Gastroesophageal sphincter (tissue), 4 donors: ENCODE measurements at regions not wholly inside any gene's neighbourhood (a gene's known extent, or its start where the extent isn't known, plus 50 kb on each side); places are given as distances from the start of the nearest gene placed in this dataset.
A peak's percentile ranks its signal among the peaks of the same experiment; 100 is the strongest.

Experiments used
- ATAC-seq: fragments of 150-250 bp; one replicate; pipeline ENCODE4 v1.9.1; 2016; ENCODE audit warnings: mild to moderate bottlenecking, moderate library complexity
- H3K27ac ChIP-seq, 4 donors: fragments of 200-600 bp; sonication (generic) in 3 of 4; 1 replicate in 3 of 4; 2 replicates in 1 of 4; pipeline ENCODE4 v1.5.1; 2016 to 2019
- H3K27me3 ChIP-seq: fragments of 200-600 bp; sonication (generic); one replicate; pipeline ENCODE4 v1.5.1; 2019
- H3K36me3 ChIP-seq, 2 donors: fragments of 200-600 bp; sonication (generic); one replicate each; pipeline ENCODE4 v1.5.1; 2019; ENCODE audit warnings: control low read depth in 1 of 2
- H3K4me1 ChIP-seq, 3 donors: fragments of 200-600 bp; sonication (generic); 1 replicate in 2 of 3; 2 replicates in 1 of 3; pipeline ENCODE4 v1.5.1; 2016 to 2019; ENCODE audit warnings: control low read depth in 2 of 3
- H3K4me3 ChIP-seq, 2 donors: fragments of 200-600 bp; sonication (generic); one replicate each; pipeline ENCODE4 v1.5.1; 2019; ENCODE audit warnings: mild to moderate bottlenecking in 1 of 2, moderate library complexity in 1 of 2
- H3K9me3 ChIP-seq, 3 donors: fragments of 200-600 bp; sonication (generic); one replicate each; pipeline ENCODE4 v1.5.1; 2017 to 2019; ENCODE audit warnings: control low read depth in 2 of 3
- CTCF ChIP-seq, 4 experiments: fragments of 200-600 bp in 2 of 4; fragments of 450-650 bp in 2 of 4; sonication (generic) in 1 of 4; IDR thresholded peaks; one replicate each; pipeline ENCODE4 v1.5.1; 2017 to 2019; ENCODE audit warnings: antibody characterized with exemption in 4 of 4, mild to moderate bottlenecking in 2 of 4, moderate library complexity in 2 of 4
- EP300 ChIP-seq: sonication (generic); formaldehyde crosslinking; IDR thresholded peaks from one replicate; pipeline ENCODE4 v1.6.1; 2017; ENCODE audit warnings: antibody characterized with exemption, mild to moderate bottlenecking
- POLR2A ChIP-seq, 2 donors: fragments of 450-650 bp; IDR thresholded peaks; one replicate each; pipeline ENCODE4 v1.6.1; 2017; ENCODE audit warnings: antibody characterized with exemption in 2 of 2, mild to moderate bottlenecking in 2 of 2, moderate library complexity in 1 of 2
- POLR2AphosphoS5 ChIP-seq: sonication (generic); formaldehyde crosslinking; IDR thresholded peaks from one replicate; pipeline ENCODE4 v1.6.1; 2017; ENCODE audit warnings: antibody characterized with exemption
- WGBS, 2 donors: methylation state at CpG; one replicate each; pipeline ENCODE4 v1.1.5; 2018; ENCODE audit warnings: low coverage in 1 of 2; 5-methylcytosine and 5-hydroxymethylcytosine counted together

GRCh38 chr5:30846171-30846570 lies 347.3 kb upstream of the CDH6 start:
- peaks cover 0 to 5% (median 0%) of the 10 kb centered on the region in 3 donors for H3K4me1 ChIP-seq
- TF ChIP-seq POLR2AphosphoS5, result no peak
- no peak for TF ChIP-seq POLR2A (IDR thresholded peaks at IDR 0.05)
- no peak for TF ChIP-seq EP300
- no peak for TF ChIP-seq CTCF (IDR thresholded peaks at IDR 0.05)
- H3K9me3 ChIP-seq, result no peaks in the 10 kb centered on the region
- H3K27ac ChIP-seq, result no peak overlapping the region
- ATAC-seq, result no peak
- H3K36me3 ChIP-seq, result no peaks in the 10 kb centered on the region
- H3K4me3 ChIP-seq, result no peak overlapping the region
- H3K27me3 ChIP-seq, result no peaks in the 10 kb centered on the region

GRCh38 chr5:30845194-30845593 lies 348.3 kb upstream of the CDH6 start:
- no peak overlapping the region for H3K27ac ChIP-seq
- TF ChIP-seq POLR2A (IDR thresholded peaks at IDR 0.05), result no peak
- TF ChIP-seq CTCF (IDR thresholded peaks at IDR 0.05), result no peak
- TF ChIP-seq EP300, result no peak
- TF ChIP-seq POLR2AphosphoS5, result no peak
- no peaks in the 10 kb centered on the region for H3K9me3 ChIP-seq
- H3K4me3 ChIP-seq, result no peak overlapping the region
- peaks cover 0 to 9% (median 0%) of the 10 kb centered on the region in 3 donors for H3K4me1 ChIP-seq
- no peaks in the 10 kb centered on the region for H3K36me3 ChIP-seq
- 58% methylated on average over 2 of the region's 2 CpGs for WGBS, 2 donors
- H3K27me3 ChIP-seq, result no peaks in the 10 kb centered on the region
- ATAC-seq, result no peak

- Histone ChIP-seq H3K4me1 (peaks cover 0 to 15% (median 0%) of the 10 kb centered on the region in 3 donors), H3K27ac (no peak overlapping the region), H3K4me3 (no peak overlapping the region), H3K27me3 (no peaks in the 10 kb centered on the region), H3K36me3 (no peaks in the 10 kb centered on the region), H3K9me3 (no peaks in the 10 kb centered on the region)
- ATAC-seq, result no peak
- WGBS, 2 donors, result 46 to 69% methylated on average over 5 of the region's 5 CpGs
- no peak for TF ChIP-seq POLR2AphosphoS5
- no peak for TF ChIP-seq EP300
- TF ChIP-seq CTCF (IDR thresholded peaks at IDR 0.05), result no peak
- TF ChIP-seq POLR2A (IDR thresholded peaks at IDR 0.05), result no peak
Measured at GRCh38 chr5:30843541-30843940, 349.9 kb upstream of the CDH6 start.

- ATAC-seq, result no peak
- Histone ChIP-seq H3K27me3 (no peaks in the 10 kb centered on the region), H3K4me1 (peaks cover 0 to 10% (median 0%) of the 10 kb centered on the region in 3 donors), H3K4me3 (no peak overlapping the region), H3K9me3 (no peaks in the 10 kb centered on the region), H3K27ac (peak overlapping the region in 1 of 4 donors; percentile 36), H3K36me3 (no peaks in the 10 kb centered on the region)
- TF ChIP-seq CTCF (IDR thresholded peaks at IDR 0.05) (no peak), POLR2AphosphoS5 (no peak), POLR2A (IDR thresholded peaks at IDR 0.05) (no peak), EP300 (no peak)
- 17 to 35% methylated on average over 3 of the region's 3 CpGs for WGBS, 2 donors
Measured at GRCh38 chr5:30839956-30840355, 353.5 kb upstream of the CDH6 start.

- no peaks in the 10 kb centered on the region for H3K36me3 ChIP-seq
- peaks cover 0 to 10% (median 0%) of the 10 kb centered on the region in 3 donors for H3K4me1 ChIP-seq
- WGBS, 2 donors, result 47 to 51% methylated on average over 3 of the region's 3 CpGs
- H3K9me3 ChIP-seq, result no peaks in the 10 kb centered on the region
- ATAC-seq, result no peak
- H3K27me3 ChIP-seq, result no peaks in the 10 kb centered on the region
- H3K27ac ChIP-seq, result no peak overlapping the region
- TF ChIP-seq CTCF (IDR thresholded peaks at IDR 0.05), result no peak
- no peak for TF ChIP-seq POLR2AphosphoS5
- TF ChIP-seq EP300, result no peak
- no peak for TF ChIP-seq POLR2A (IDR thresholded peaks at IDR 0.05)
- no peak overlapping the region for H3K4me3 ChIP-seq
Measured at GRCh38 chr5:30838936-30839496, 354.5 kb upstream of the CDH6 start.
